ENCODE measurements at regions not wholly inside any gene's neighbourhood (a gene's known extent, or its start where the extent isn't known, plus 50 kb on each side); places are given as distances from the start of the nearest gene placed in this dataset.

DNA sequence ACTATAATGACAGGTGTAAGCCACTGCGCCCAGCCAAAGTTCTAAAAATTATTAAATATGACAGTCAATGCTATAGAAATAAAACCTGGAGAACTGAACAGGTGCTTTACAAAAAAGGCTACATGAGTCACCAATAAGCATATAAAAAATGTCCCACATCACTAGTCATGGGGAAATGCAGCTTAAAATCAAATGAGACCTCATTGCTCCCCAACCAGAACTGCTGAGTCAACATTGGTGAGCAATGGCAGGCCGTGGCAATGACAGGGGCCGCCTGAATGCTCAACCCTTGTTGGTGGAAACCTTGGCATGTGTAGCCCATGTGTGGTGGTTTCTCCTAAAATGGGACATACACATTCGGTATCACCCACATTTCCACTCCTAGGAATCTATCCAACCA lies 352.3 kb upstream of the KLF6 start:
- peaks cover 1% of the 10 kb centered on the region for H3K27me3 Mint-ChIP-seq (ENCODE audit: insufficient read depth)
- no peak overlapping the region for H3K4me3 Mint-ChIP-seq
- H3K4me1 Mint-ChIP-seq (ENCODE audit: low read depth) = peaks cover 29% of the 10 kb centered on the region
- peaks cover 26% of the 10 kb centered on the region for H3K36me3 Mint-ChIP-seq (ENCODE audit: low read depth)
- H3K27ac Mint-ChIP-seq = peak overlapping the region; percentile 25; the same call in 1 of the 2 replicates
- DNase-seq = no peak
- TF ChIP-seq, protein P1, sequence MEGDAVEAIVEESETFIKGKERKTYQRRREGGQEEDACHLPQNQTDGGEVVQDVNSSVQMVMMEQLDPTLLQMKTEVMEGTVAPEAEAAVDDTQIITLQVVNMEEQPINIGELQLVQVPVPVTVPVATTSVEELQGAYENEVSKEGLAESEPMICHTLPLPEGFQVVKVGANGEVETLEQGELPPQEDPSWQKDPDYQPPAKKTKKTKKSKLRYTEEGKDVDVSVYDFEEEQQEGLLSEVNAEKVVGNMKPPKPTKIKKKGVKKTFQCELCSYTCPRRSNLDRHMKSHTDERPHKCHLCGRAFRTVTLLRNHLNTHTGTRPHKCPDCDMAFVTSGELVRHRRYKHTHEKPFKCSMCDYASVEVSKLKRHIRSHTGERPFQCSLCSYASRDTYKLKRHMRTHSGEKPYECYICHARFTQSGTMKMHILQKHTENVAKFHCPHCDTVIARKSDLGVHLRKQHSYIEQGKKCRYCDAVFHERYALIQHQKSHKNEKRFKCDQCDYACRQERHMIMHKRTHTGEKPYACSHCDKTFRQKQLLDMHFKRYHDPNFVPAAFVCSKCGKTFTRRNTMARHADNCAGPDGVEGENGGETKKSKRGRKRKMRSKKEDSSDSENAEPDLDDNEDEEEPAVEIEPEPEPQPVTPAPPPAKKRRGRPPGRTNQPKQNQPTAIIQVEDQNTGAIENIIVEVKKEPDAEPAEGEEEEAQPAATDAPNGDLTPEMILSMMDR (IDR thresholded peaks at IDR 0.05) = no peak
- H3K9me3 Mint-ChIP-seq = peaks cover 19% of the 10 kb centered on the region

DNA sequence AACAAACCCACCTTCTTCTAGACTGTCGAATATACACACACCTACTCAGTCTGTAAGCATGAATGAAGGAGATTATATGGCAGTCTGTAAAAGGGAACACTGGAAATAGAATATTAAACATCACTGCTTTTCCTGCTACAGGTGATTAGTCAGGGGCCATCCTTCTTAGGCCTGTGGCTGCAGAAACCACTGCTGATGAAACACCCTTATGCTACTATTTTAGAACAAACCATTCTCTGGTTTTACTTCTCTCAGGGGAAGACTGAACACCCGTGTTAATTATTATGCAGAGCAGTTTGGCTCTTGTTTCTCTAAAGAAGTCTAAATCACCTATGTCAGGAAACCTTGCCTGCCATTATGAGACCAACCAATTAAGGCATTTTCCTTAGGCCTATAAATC lies 351.1 kb upstream of the KLF6 start:
- Mint-ChIP-seq H3K36me3 (ENCODE audit: low read depth) (peaks cover 17% of the 10 kb centered on the region), H3K4me3 (no peak overlapping the region)
- no peak for DNase-seq

DNA sequence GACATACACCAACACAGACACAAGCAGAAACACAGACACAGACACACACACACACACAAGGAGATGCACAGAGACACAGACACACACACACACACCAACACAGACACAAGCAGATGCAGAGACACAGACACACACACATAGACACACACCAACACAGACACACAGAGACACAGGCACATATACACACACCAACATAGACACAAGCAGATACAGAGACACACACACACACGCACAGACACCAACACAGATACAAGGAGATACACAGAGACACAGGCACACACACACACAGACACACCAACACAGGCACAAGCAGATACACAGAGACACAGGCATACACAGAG lies 347.2 kb upstream of the KLF6 start:
- TF ChIP-seq, protein P1 (IDR thresholded peaks at IDR 0.05) = no peak
- Mint-ChIP-seq H3K27me3 (ENCODE audit: insufficient read depth) (peaks cover 1% of the 10 kb centered on the region; the same call in 1 of the 2 replicates), H3K4me3 (no peak overlapping the region), H3K9me3 (no peaks in the 10 kb centered on the region), H3K36me3 (ENCODE audit: low read depth) (peaks cover 13% of the 10 kb centered on the region), H3K4me1 (ENCODE audit: low read depth) (peaks cover 23% of the 10 kb centered on the region), H3K27ac (no peak overlapping the region)
- no peak for DNase-seq

More for the DNA sequence above, 351.1 kb upstream of the KLF6 start:
- H3K27ac Mint-ChIP-seq = no peak overlapping the region
- H3K9me3 Mint-ChIP-seq = peaks cover 9% of the 10 kb centered on the region
- H3K27me3 Mint-ChIP-seq (ENCODE audit: insufficient read depth) = peaks cover 1% of the 10 kb centered on the region; the same call in 1 of the 2 replicates
- peaks cover 29% of the 10 kb centered on the region for H3K4me1 Mint-ChIP-seq (ENCODE audit: low read depth)
- TF ChIP-seq, protein P1 (IDR thresholded peaks at IDR 0.05) = no peak

DNA sequence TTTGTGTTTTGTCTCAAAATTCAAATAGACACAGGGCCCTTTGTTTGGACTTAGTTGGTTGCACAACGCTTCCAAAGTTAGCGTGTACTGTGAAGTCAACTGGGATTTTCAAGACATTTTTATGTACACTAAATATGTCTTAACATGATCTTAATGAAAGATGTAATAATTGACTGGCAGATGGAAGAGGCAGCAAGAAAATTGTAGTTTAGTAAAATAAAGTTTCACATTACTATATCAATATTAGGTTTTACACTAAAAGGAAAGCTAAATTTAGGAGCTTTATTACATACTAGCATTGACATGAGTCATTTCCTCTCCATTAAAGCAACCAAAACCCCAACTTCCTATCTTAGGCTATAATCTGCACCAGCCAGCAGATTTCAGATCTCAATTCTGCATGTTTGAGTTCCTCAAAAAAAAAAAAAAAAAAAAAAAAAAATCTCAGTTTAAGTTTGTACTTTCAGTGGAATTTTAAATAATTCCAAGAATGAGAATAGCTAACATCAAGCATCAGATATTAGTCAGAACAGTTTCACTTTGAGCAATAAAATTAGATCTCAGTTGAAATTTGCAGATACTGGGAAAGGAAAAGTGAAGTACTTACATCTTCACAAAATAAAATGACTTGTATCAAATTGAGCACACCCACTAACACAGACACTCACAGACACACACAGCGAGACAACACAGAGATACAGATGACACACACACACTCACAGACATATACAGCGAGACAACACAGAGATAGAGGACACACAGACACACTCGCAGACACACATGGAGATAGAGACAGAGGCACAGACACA lies 346.6 kb upstream of the KLF6 start:
- Mint-ChIP-seq H3K9me3 (peaks cover 1% of the 10 kb centered on the region), H3K4me3 (no peak overlapping the region), H3K36me3 (ENCODE audit: low read depth) (peaks cover 18% of the 10 kb centered on the region), H3K4me1 (ENCODE audit: low read depth) (peaks cover 23% of the 10 kb centered on the region), H3K27ac (no peak overlapping the region), H3K27me3 (ENCODE audit: insufficient read depth) (peaks cover 1% of the 10 kb centered on the region; the same call in 1 of the 2 replicates)
- DNase-seq = peak; percentile 95
- TF ChIP-seq, protein P1 (IDR thresholded peaks at IDR 0.05) = no peak

DNA sequence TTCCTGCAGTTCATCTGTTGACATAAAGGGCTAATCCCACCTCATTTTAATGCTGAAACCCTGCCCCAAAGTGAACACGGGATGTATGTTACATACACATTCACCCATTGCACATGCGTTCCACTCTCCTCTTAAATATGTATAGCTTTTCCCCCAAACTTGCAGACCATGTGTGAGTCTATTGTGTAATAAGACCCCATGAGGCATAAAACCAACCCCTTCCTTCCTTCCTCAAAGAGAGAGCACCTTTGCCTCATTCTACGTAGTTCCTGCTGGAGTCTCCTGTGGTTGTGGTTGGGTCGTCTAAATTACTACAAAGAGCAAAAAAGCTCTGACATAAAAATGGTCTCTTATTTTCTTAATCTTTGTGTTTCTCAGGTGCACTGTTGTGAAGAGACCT lies 345.7 kb upstream of the KLF6 start:
- Mint-ChIP-seq H3K36me3 (ENCODE audit: low read depth) (peaks cover 27% of the 10 kb centered on the region), H3K4me1 (ENCODE audit: low read depth) (peaks cover 27% of the 10 kb centered on the region), H3K4me3 (no peak overlapping the region), H3K9me3 (peaks cover 8% of the 10 kb centered on the region), H3K27ac (no peak overlapping the region), H3K27me3 (ENCODE audit: insufficient read depth) (peaks cover 1% of the 10 kb centered on the region; the same call in 1 of the 2 replicates)
- no peak for DNase-seq
- TF ChIP-seq, protein P1 (IDR thresholded peaks at IDR 0.05) = no peak

Data from HFFc6 (cell line).